GM19035 (cell line): ENCODE measurements at regions not wholly inside any gene's neighbourhood (a gene's known extent, or its start where the extent isn't known, plus 50 kb on each side); places are given as distances from the start of the nearest gene placed in this dataset.

Experiments
- ATAC-seq: cut with Tn5 transposase; IDR thresholded peaks from one replicate; pipeline ENCODE4 v1.9.1; 2021; ENCODE audit not compliant: unreplicated experiment

DNA sequence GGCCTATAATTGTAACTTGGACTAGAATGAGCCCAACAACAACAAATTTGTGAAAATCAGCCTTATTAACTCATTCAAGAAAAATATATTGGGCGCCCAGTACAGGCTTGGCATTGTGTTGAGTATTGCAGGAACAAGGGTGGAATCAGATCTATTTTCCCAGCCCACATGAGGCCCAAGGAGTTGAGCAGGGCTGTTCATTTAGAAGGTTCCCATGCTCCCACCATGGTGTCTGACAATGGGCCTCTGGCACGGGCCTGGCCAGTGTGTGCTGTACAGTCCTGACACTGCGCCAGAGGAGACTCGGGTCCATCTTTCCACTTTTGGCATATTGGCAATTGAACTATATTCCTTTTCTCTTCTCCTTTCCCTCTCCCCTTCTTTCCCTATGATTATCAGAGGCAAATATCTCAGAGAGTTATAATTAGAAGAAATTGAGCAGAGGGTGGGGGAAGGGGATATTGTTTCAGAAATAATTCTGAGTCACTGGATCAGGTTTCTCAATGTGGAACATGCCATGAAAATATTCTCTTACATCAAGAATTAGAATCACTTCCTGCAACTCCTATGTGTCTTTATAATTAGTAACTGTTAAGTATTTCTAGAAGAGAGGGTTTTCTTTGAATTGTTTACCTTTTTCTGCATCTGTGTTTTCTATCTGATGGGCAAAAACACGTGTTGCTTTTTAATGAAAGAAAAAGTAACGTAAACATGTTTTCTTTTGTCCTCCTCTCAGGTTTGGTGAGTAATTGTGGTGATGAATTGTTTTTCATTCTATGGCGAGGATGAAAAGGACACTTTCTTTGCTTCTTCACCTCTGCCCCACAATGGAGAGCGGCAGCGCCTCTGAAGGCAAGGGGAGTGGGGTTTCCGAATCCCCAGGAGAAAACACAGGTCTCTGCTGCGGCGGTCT lies 209.4 kb downstream of the FOXA2 start:
- ATAC-seq, result no peak

GRCh38 chr20:22374066-22374465 lies 210.3 kb downstream of the FOXA2 start:
- ATAC-seq, result no peak

- ATAC-seq, result no peak
Observed at GRCh38 chr20:22373164-22373895, 211.0 kb downstream of the FOXA2 start.

- peak; percentile 93 for ATAC-seq
Observed at GRCh38 chr20:22371843-22372242, 212.5 kb downstream of the FOXA2 start.

DNA sequence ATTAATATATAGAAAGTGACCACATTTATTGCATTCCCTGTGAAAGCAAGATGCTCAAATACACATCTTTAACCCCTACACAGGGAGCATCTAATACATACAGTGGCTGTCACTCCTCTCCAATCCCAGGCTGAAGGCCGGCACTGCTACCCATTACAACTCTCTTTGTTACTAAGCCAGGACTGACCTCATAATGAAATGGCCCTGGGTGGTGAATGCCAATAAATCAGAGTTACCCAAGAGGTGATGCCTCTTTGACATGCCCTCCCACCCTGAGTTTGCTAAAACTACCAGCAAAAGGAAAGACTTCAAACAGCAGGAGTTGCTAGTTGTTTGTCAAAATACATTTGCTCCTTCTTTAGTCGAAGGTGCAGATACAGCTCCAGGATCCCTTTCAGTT lies 214.2 kb downstream of the FOXA2 start:
- ATAC-seq, result no peak

DNA sequence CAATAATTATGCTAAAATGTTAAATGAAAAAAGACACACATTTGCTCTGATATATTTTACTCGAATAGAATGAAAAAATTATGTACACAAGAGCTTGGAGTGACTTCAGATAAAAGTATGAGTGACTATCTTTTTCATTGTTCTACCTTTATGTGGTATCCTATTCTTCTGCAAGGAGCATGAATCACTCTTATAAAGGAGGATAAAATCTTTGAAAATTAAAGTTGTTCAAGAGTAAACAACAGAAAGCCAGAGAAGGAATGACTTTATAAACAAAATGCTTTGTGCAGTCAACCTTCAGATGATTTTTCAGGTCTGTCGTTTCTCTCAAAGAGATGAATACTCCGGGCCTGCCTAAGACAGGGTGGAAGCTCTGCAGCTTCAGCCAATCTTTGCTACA lies 215.3 kb downstream of the FOXA2 start:
- ATAC-seq, result no peak

DNA sequence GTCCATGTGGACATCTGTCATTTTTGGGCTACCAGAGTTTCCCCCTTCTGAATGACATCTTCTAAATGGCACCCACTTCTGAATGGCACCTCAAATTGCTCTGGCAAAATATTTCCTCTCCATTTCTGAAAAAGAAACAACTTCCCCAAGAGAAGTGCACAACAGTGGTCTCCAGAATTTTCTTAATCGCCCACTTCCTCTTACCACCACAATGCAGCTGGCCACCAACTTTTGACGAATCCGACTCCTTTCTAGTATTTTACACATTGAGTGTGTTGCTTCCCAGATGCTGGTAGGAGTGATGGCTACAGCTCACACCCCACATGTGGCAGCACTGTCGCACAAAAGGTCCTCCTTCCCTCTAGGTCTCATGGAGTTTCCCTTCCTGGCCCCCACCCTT lies 216.1 kb downstream of the FOXA2 start:
- ATAC-seq, result no peak

GRCh38 chr20:22366631-22367030 lies 217.7 kb downstream of the FOXA2 start:
- ATAC-seq, result no peak

GRCh38 chr20:22354647-22355046 lies 229.7 kb downstream of the FOXA2 start:
- ATAC-seq, result no peak

DNA sequence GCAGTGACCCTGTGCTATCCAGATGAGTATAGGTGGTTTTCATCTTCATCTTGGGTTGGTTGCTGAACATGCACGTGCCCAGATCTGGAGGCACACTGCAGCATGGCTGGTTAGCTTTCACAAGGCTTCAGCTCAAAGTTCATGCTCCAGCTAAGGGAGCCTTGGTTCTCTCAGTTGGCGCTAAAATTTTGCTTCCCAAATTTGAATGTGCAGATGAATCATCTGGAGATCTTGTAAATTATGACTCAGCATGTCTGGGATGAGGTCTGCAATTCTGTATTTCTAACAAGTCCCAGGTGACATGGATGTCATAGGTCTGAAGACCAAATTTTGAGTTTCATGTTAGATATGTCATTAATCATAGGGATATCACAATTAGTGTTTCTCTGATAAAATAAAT lies 230.8 kb downstream of the FOXA2 start:
- ATAC-seq, result no peak

GRCh38 chr20:22352019-22352418 lies 232.4 kb downstream of the FOXA2 start:
- no peak for ATAC-seq

DNA sequence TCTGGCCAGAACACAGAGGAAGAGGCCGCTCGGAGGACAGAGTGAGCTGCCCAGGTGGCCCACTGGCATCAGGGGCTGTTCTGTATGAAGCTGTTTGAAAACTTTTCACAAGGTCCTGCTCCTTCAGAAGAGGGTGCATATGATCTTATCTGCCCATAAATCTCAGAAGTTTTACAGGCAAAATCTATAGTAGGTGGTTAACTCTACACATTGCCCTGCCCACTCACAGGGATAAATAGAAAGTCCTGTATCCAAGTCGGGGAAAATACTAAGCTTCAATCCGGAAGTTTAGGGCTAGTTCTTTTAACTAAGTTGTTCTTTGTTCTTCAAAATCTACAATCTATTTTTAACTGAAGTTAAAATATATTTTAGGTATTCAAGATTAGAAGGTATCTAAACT lies 233.7 kb downstream of the FOXA2 start:
- no peak for ATAC-seq

DNA sequence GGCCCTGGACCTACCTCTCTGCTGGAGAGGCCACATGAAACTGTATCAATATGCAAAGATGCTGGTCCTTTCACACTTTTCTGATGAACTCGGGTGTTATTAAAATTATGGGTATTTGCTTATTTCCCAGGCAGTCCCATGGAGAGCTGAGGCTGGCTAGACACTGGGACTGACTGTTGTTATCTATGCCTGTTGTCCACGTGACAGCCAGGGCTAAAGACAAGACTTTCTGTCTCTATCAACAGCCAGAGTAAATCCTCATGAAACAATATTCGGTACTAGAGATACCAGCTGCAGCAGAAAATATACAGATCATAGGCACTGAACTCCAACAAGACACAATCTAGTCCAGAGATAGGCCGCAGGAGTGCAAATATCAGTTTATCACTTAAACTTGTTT lies 236.4 kb downstream of the FOXA2 start:
- no peak for ATAC-seq

DNA sequence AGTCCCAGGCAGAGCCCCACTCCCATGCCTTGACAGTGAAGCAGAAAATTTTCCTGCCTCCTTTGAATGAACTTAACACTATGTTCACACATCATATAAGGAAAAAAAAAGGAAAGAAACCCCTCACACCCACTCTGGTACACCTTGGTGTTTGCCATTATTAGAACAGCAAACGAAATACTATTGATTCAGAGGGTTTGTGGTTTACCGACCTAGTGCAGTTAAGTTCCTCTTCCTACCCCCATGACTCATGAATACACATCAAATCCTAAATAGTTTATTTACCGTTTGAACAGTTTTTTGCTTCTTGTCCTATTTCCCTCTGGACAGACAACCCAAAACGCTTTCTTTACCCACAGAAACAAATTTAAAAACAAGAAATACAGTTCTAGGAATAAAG lies 237.7 kb downstream of the FOXA2 start:
- ATAC-seq, result no peak

GRCh38 chr20:22343612-22344011 lies 240.8 kb downstream of the FOXA2 start:
- no peak for ATAC-seq

DNA sequence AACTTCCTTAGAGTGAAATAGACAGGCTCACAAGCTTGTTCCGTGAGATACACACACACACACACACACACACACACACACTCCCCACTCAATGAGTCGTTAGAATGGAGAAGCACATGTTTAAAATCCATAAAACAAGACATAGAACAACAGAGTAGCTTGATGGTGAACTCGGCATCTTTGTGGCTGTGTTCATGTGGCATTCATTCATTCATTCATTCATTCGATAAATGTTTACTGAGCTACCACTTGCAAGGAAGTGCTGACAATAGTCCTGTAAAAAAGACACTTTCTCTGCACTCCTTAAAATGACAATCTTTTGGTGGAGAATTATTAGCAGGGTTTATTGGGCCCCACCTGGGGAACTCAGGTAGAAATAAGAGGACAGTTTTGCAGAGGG lies 242.0 kb downstream of the FOXA2 start:
- ATAC-seq, result no peak

- no peak for ATAC-seq
Observed at GRCh38 chr20:22341508-22341907, 242.9 kb downstream of the FOXA2 start.

DNA sequence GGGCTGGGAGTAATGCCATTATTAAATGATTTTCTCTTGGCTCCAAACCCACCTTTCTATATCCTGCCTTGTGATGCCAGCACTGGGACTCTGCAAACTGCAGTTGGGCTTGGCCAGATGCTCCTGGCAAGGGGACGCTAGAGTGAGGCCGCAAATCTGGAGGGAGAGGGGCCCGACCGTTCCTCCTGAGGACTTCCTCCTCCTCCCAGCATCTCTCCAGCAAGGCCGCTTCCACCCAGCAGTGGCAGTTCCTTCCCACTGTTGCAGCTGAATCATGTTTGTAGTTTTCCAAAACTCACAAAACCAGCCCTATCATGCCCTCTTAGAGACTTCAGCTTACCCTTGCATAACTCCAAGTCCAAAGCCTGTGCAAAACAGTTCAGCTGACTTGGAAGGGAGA lies 244.4 kb downstream of the FOXA2 start:
- ATAC-seq, result no peak

- no peak for ATAC-seq
Observed at GRCh38 chr20:22339091-22339881, 245.1 kb downstream of the FOXA2 start.

DNA sequence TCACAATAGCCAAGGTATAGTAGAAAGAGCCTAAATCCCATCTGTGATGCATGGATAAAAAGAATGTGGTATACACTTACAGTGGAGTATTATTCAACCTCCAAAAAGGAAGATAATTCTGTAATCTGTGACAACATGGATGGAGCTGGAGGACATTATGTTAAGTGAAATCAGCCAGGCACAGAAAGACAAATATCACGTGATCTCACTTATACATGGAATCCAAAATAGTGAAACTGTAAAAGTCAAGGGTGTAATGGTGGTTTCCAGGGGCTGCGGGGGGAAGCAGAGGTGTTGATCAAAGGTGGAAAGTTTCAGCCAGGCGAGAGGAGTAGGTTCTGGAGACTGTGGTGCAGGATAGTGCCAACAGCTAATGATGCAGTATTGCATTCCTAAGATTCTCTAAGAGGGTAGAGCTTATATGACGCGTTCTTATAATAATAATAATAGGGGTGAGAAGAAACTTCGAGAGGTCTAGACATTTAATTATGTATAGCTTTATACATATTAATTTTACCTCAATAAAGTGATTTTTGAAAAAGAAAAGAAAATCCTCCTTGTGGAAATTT lies 246.1 kb downstream of the FOXA2 start:
- ATAC-seq, result no peak

DNA sequence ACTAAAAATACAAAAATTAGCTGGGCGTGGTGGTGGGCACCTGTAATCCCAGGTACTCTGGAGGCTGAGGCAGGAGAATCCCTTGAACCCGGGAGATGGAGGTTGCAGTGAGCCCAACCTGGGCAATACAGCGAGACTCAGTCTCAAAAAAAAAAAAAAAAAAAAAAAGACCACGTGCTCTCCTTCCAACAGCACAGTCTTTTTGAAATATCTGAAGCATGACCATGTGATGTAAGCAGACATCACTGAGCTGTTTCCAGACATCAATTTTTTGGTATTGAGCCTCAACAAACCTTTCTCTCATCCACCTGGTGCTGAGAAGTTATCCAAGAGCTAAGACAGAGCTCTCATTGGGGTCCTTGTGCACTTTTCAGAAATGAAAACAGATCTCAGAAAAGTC lies 249.2 kb downstream of the FOXA2 start:
- ATAC-seq, result no peak
